RKO (cell line): ENCODE measurements at regions not wholly inside any gene's neighbourhood (a gene's known extent, or its start where the extent isn't known, plus 50 kb on each side); places are given as distances from the start of the nearest gene placed in this dataset.
A peak's percentile ranks its signal among the peaks of the same experiment; 100 is the strongest.

Experiments used
- DNase-seq: peaks from one replicate; pipeline ENCODE4 v3.0.0-alpha.2; 2016; ENCODE audit warnings: low spot score

- DNase-seq: no peak
These were observed 56.3 kb upstream of the ARL15 start for GRCh38 chr5:54366707-54367106.

- DNase-seq: peak; percentile 7
These were observed 53.3 kb upstream of the ARL15 start for GRCh38 chr5:54363669-54364068.

- DNase-seq: no peak
These were observed 52.7 kb upstream of the ARL15 start for GRCh38 chr5:54362992-54363625.

GRCh38 chr5:54362434-54362833 lies 52.1 kb upstream of the ARL15 start:
- no peak for DNase-seq

GRCh38 chr5:54361691-54362411 lies 51.5 kb upstream of the ARL15 start:
- no peak for DNase-seq

- no peak for DNase-seq
These were observed 50.7 kb upstream of the ARL15 start for GRCh38 chr5:54360925-54361662.
